ENCODE measurements at regions not wholly inside any gene's neighbourhood (a gene's known extent, or its start where the extent isn't known, plus 50 kb on each side); places are given as distances from the start of the nearest gene placed in this dataset.

- Histone ChIP-seq H2BK120ac (ENCODE audit: low read depth, low read length, poor library complexity, severe bottlenecking) (no peak overlapping the region), H4K5ac (ENCODE audit: insufficient read length, low read depth, low read length) (no peak overlapping the region), H2BK5ac (ENCODE audit: insufficient read length, low read length) (no peak overlapping the region), H2BK12ac (ENCODE audit: insufficient read length, low read depth, low read length) (no peak overlapping the region), H2AFZ (ENCODE audit: low read length) (no peak overlapping the region), H3K18ac (ENCODE audit: insufficient read length, low read depth, low read length) (no peak overlapping the region), H3K14ac (ENCODE audit: insufficient read depth, low read length) (no peak overlapping the region), H3K9me3 (ENCODE audit: control insufficient read depth, low read depth, low read length) (no peaks in the 10 kb centered on the region), H3K79me2 (ENCODE audit: insufficient read depth, low read length) (no peaks in the 10 kb centered on the region), H3K27ac (ENCODE audit: insufficient read length, low read depth, low read length) (no peak overlapping the region), H3K23me2 (ENCODE audit: insufficient read length, low read depth, low read length, poor library complexity, severe bottlenecking) (peaks cover 6% of the 10 kb centered on the region), H4K91ac (ENCODE audit: insufficient read length, low read depth, low read length) (no peak overlapping the region), H4K8ac (replicated peaks; ENCODE audit: insufficient read length, low read depth, low read length) (no peak overlapping the region), H3K4ac (ENCODE audit: low read depth, low read length) (no peak overlapping the region), H3K56ac (ENCODE audit: insufficient read length, low read depth, low read length) (no peak overlapping the region), H3K23ac (ENCODE audit: insufficient read length, low read depth, low read length) (no peak overlapping the region), H3K9ac (ENCODE audit: extremely low read depth, insufficient read length, low read length) (no peak overlapping the region), H3K27me3 (ENCODE audit: insufficient read depth, low read length) (peaks cover 46% of the 10 kb centered on the region), H3K4me2 (ENCODE audit: insufficient read depth, insufficient read length, low read length) (no peak overlapping the region), H3T11ph (ENCODE audit: low read length) (no peak overlapping the region), H2AK5ac (ENCODE audit: insufficient read length, low read length) (no peak overlapping the region), H4K20me1 (ENCODE audit: control insufficient read depth, insufficient read depth, insufficient read length) (no peaks in the 10 kb centered on the region), H3K4me1 (ENCODE audit: insufficient read depth, low read length) (no peaks in the 10 kb centered on the region; the same call in 1 of the 2 replicates), H2BK20ac (ENCODE audit: low read depth, low read length, poor library complexity, severe bottlenecking) (no peak overlapping the region), H2BK15ac (ENCODE audit: low read depth, low read length) (no peak overlapping the region), H3K79me1 (ENCODE audit: insufficient read depth, low read depth, low read length, poor library complexity, severe bottlenecking) (no peaks in the 10 kb centered on the region)
- Mint-ChIP-seq H3K4me1 (peaks cover 12 to 16% of the 10 kb centered on the region in 2 experiments), H3K36me3 (ENCODE audit: insufficient read depth in 1 of 3, low read depth in 3 of 3) (no peaks in the 10 kb centered on the region), H3K4me3 (no peak overlapping the region; a peak in 1 of 5 replicates), H3K27me3 (ENCODE audit: low read depth) (peaks cover 98% of the 10 kb centered on the region), H3K9me3 (peaks cover 0 to 3% of the 10 kb centered on the region in 2 experiments; a peak in 1 of 5 replicates), H3K27ac (no peak overlapping the region)
- no peak for DNase-seq
- no peak for TF ChIP-seq CTCF (conservative IDR thresholded peaks at IDR 0.05)
- no CpG with 5 or more reads among the region's 3 CpGs for WGBS (ENCODE audit: extremely low coverage, insufficient read length, low lambda C conversion rate)
Observed at GRCh38 chr5:73305386-73305785, 132.4 kb downstream of the TMEM174 start.

Measured in H9 (cell line).